Keratinocyte (primary cell): ENCODE measurements at regions not wholly inside any gene's neighbourhood (a gene's known extent, or its start where the extent isn't known, plus 50 kb on each side); places are given as distances from the start of the nearest gene placed in this dataset.

Experiments used
- CTCF ChIP-seq, 3 experiments: IDR thresholded peaks in 1 of 3; conservative IDR thresholded peaks in 1 of 3; optimal IDR thresholded peaks in 1 of 3; 2 replicates in 2 of 3; 3 replicates in 1 of 3; pipeline versions ENCODE3 to v1.5.1; 2011; ENCODE audit warnings: low read length in 3 of 3, mild to moderate bottlenecking in 3 of 3, moderate library complexity in 2 of 3, control low read depth in 1 of 3, inconsistent platforms in 1 of 3; ENCODE audit not compliant: insufficient read depth in 2 of 3; ENCODE audit errors: extremely low read depth in 1 of 3
- EZH2 ChIP-seq: IDR thresholded peaks from one replicate; pipeline ENCODE4 v1.6.1; 2012; ENCODE audit warnings: inconsistent platforms, mild to moderate bottlenecking, low read length, moderate library complexity

GRCh38 chr1:218525451-218526197, 180.5 kb downstream of the TGFB2 start:
- no peak for TF ChIP-seq EZH2
- no peak for TF ChIP-seq CTCF (optimal IDR thresholded peaks at IDR 0.05 in 1 of 3, IDR thresholded peaks at IDR 0.05 in 1 of 3, conservative IDR thresholded peaks at IDR 0.05 in 1 of 3; ENCODE audit: extremely low read depth in 1 of 3, insufficient read depth in 2 of 3, low read length in 3 of 3)
